ENCODE measurements at regions not wholly inside any gene's neighbourhood (a gene's known extent, or its start where the extent isn't known, plus 50 kb on each side); places are given as distances from the start of the nearest gene placed in this dataset.

- TF ChIP-seq CTCF (conservative IDR thresholded peaks at IDR 0.05; ENCODE audit: low read length) = no peak
- TF ChIP-seq EZH2phosphoT487 (IDR thresholded peaks at IDR 0.05; ENCODE audit: borderline replicate concordance, low read depth, low read length) = no peak
These were observed 146.1 kb downstream of the EDN1 start for GRCh38 chr6:12436224-12436623.

Measured in OCI-LY7 (cell line).